SJSA1 (cell line): ENCODE measurements at regions not wholly inside any gene's neighbourhood (a gene's known extent, or its start where the extent isn't known, plus 50 kb on each side); places are given as distances from the start of the nearest gene placed in this dataset.

Source experiments
- DNase-seq, 2 experiments: peaks; one replicate each; pipeline ENCODE4 v3.0.0-alpha.2; 2015 to 2020; ENCODE audit warnings: low spot score in 2 of 2, low read depth in 1 of 2
- H3K27ac ChIP-seq: fragments of 250-450 bp; sonication (Bioruptor Pico); 2 replicates; pipeline ENCODE4 v1.5.1; 2020; ENCODE audit warnings: mild to moderate bottlenecking, moderate library complexity
- H3K27me3 ChIP-seq: fragments of 250-450 bp; sonication (Bioruptor Pico); replicated peaks from 2 replicates; pipeline ENCODE4 v1.5.1; 2020; ENCODE audit warnings: mild to moderate bottlenecking, moderate library complexity
- H3K36me3 ChIP-seq: fragments of 250-450 bp; sonication (Bioruptor Pico); 2 replicates; pipeline ENCODE4 v1.5.1; 2020; ENCODE audit warnings: mild to moderate bottlenecking
- H3K4me1 ChIP-seq: fragments of 250-450 bp; sonication (Bioruptor Pico); replicated peaks from 2 replicates; pipeline ENCODE4 v1.6.1; 2021; ENCODE audit warnings: mild to moderate bottlenecking
- H3K4me3 ChIP-seq: fragments of 250-450 bp; sonication (Bioruptor Pico); 2 replicates; pipeline ENCODE4 v1.5.1; 2020; ENCODE audit warnings: mild to moderate bottlenecking
- H3K9me3 ChIP-seq: fragments of 250-450 bp; sonication (Bioruptor Pico); replicated peaks from 2 replicates; pipeline ENCODE4 v1.5.1; 2020; ENCODE audit warnings: mild to moderate bottlenecking

- Histone ChIP-seq H3K27me3 (no peaks in the 10 kb centered on the region), H3K9me3 (no peaks in the 10 kb centered on the region; the same call in 1 of the 2 replicates), H3K4me1 (no peaks in the 10 kb centered on the region), H3K4me3 (no peak overlapping the region), H3K36me3 (no peaks in the 10 kb centered on the region), H3K27ac (no peak overlapping the region)
- no peak for DNase-seq
Observed at GRCh38 chr16:6913566-6913965, 419.1 kb upstream of the RBFOX1 start.

- Histone ChIP-seq H3K9me3 (no peaks in the 10 kb centered on the region; the same call in 1 of the 2 replicates), H3K4me3 (no peak overlapping the region), H3K36me3 (no peaks in the 10 kb centered on the region), H3K4me1 (no peaks in the 10 kb centered on the region), H3K27ac (no peak overlapping the region), H3K27me3 (no peaks in the 10 kb centered on the region)
- no peak for DNase-seq
Observed at GRCh38 chr16:6910301-6910700, 422.3 kb upstream of the RBFOX1 start.

- DNase-seq, result no peak
- H3K4me3 ChIP-seq, result no peak overlapping the region
- H3K4me1 ChIP-seq, result no peaks in the 10 kb centered on the region
- peaks cover 2% of the 10 kb centered on the region; the same call in 1 of the 2 replicates for H3K9me3 ChIP-seq
- H3K36me3 ChIP-seq, result no peaks in the 10 kb centered on the region
- no peaks in the 10 kb centered on the region for H3K27me3 ChIP-seq
- H3K27ac ChIP-seq, result no peak overlapping the region
Observed at GRCh38 chr16:6905601-6906000, 427.0 kb upstream of the RBFOX1 start.

GRCh38 chr16:6903671-6904070 lies 429.0 kb upstream of the RBFOX1 start:
- Histone ChIP-seq H3K27ac (no peak overlapping the region), H3K36me3 (no peaks in the 10 kb centered on the region), H3K4me1 (no peaks in the 10 kb centered on the region), H3K9me3 (0 out of 2 replicates have a peak, but pooled peaks cover 2% of the 10 kb centered on the region), H3K27me3 (no peaks in the 10 kb centered on the region), H3K4me3 (no peak overlapping the region)
- DNase-seq, result no peak

GRCh38 chr16:6898896-6899295 lies 433.7 kb upstream of the RBFOX1 start:
- DNase-seq, result no peak
- Histone ChIP-seq H3K27me3 (no peaks in the 10 kb centered on the region), H3K4me1 (no peaks in the 10 kb centered on the region), H3K4me3 (no peak overlapping the region), H3K27ac (no peak overlapping the region), H3K9me3 (0 out of 2 replicates have a peak, but pooled peaks cover 2% of the 10 kb centered on the region), H3K36me3 (no peaks in the 10 kb centered on the region)

GRCh38 chr16:6897876-6898485 lies 434.7 kb upstream of the RBFOX1 start:
- no peak for DNase-seq
- no peak overlapping the region for H3K4me3 ChIP-seq
- no peaks in the 10 kb centered on the region for H3K27me3 ChIP-seq
- 0 out of 2 replicates have a peak, but pooled peaks cover 2% of the 10 kb centered on the region for H3K9me3 ChIP-seq
- H3K36me3 ChIP-seq, result no peaks in the 10 kb centered on the region
- H3K4me1 ChIP-seq, result no peaks in the 10 kb centered on the region
- H3K27ac ChIP-seq, result no peak overlapping the region

- Histone ChIP-seq H3K4me1 (no peaks in the 10 kb centered on the region), H3K9me3 (no peaks in the 10 kb centered on the region), H3K27me3 (no peaks in the 10 kb centered on the region), H3K4me3 (no peak overlapping the region), H3K27ac (no peak overlapping the region), H3K36me3 (no peaks in the 10 kb centered on the region)
- no peak for DNase-seq
Observed at GRCh38 chr16:6892966-6893365, 439.7 kb upstream of the RBFOX1 start.

GRCh38 chr16:6891496-6891895 lies 441.1 kb upstream of the RBFOX1 start:
- H3K36me3 ChIP-seq, result no peaks in the 10 kb centered on the region
- no peak for DNase-seq
- no peak overlapping the region for H3K4me3 ChIP-seq
- H3K27me3 ChIP-seq, result no peaks in the 10 kb centered on the region
- no peak overlapping the region for H3K27ac ChIP-seq
- no peaks in the 10 kb centered on the region for H3K9me3 ChIP-seq
- no peaks in the 10 kb centered on the region for H3K4me1 ChIP-seq

GRCh38 chr16:6888531-6888930 lies 444.1 kb upstream of the RBFOX1 start:
- H3K9me3 ChIP-seq, result no peaks in the 10 kb centered on the region
- no peaks in the 10 kb centered on the region for H3K27me3 ChIP-seq
- no peak for DNase-seq
- H3K4me3 ChIP-seq, result no peak overlapping the region
- no peaks in the 10 kb centered on the region for H3K36me3 ChIP-seq
- no peak overlapping the region for H3K27ac ChIP-seq
- no peaks in the 10 kb centered on the region for H3K4me1 ChIP-seq

GRCh38 chr16:6884002-6884401 lies 448.6 kb upstream of the RBFOX1 start:
- DNase-seq, result no peak
- no peaks in the 10 kb centered on the region for H3K4me1 ChIP-seq
- no peaks in the 10 kb centered on the region for H3K27me3 ChIP-seq
- no peak overlapping the region for H3K4me3 ChIP-seq
- no peaks in the 10 kb centered on the region for H3K36me3 ChIP-seq
- H3K9me3 ChIP-seq, result no peaks in the 10 kb centered on the region
- no peak overlapping the region for H3K27ac ChIP-seq

- H3K27ac ChIP-seq, result no peak overlapping the region
- H3K36me3 ChIP-seq, result no peaks in the 10 kb centered on the region
- no peak for DNase-seq
- H3K4me1 ChIP-seq, result no peaks in the 10 kb centered on the region
- H3K9me3 ChIP-seq, result no peaks in the 10 kb centered on the region
- no peak overlapping the region for H3K4me3 ChIP-seq
- no peaks in the 10 kb centered on the region for H3K27me3 ChIP-seq
Observed at GRCh38 chr16:6880263-6880662, 452.4 kb upstream of the RBFOX1 start.

- no peaks in the 10 kb centered on the region for H3K27me3 ChIP-seq
- 0 out of 2 replicates have a peak, but pooled peaks cover 2% of the 10 kb centered on the region for H3K9me3 ChIP-seq
- H3K27ac ChIP-seq, result no peak overlapping the region
- no peak for DNase-seq
- H3K4me1 ChIP-seq, result no peaks in the 10 kb centered on the region
- H3K36me3 ChIP-seq, result no peaks in the 10 kb centered on the region
- no peak overlapping the region for H3K4me3 ChIP-seq
Observed at GRCh38 chr16:6864671-6865070, 468.0 kb upstream of the RBFOX1 start.

- Histone ChIP-seq H3K4me1 (no peaks in the 10 kb centered on the region), H3K27ac (no peak overlapping the region), H3K9me3 (0 out of 2 replicates have a peak, but pooled peaks cover 2% of the 10 kb centered on the region), H3K27me3 (no peaks in the 10 kb centered on the region), H3K4me3 (no peak overlapping the region), H3K36me3 (no peaks in the 10 kb centered on the region)
- no peak for DNase-seq
Observed at GRCh38 chr16:6864244-6864643, 468.4 kb upstream of the RBFOX1 start.

GRCh38 chr16:6863135-6863534 lies 469.5 kb upstream of the RBFOX1 start:
- H3K27me3 ChIP-seq, result no peaks in the 10 kb centered on the region
- no peak overlapping the region for H3K27ac ChIP-seq
- H3K4me1 ChIP-seq, result no peaks in the 10 kb centered on the region
- DNase-seq, result no peak
- H3K36me3 ChIP-seq, result no peaks in the 10 kb centered on the region
- H3K4me3 ChIP-seq, result no peak overlapping the region
- no peaks in the 10 kb centered on the region for H3K9me3 ChIP-seq
